ENCODE measurements at regions not wholly inside any gene's neighbourhood (a gene's known extent, or its start where the extent isn't known, plus 50 kb on each side); places are given as distances from the start of the nearest gene placed in this dataset.

DNA sequence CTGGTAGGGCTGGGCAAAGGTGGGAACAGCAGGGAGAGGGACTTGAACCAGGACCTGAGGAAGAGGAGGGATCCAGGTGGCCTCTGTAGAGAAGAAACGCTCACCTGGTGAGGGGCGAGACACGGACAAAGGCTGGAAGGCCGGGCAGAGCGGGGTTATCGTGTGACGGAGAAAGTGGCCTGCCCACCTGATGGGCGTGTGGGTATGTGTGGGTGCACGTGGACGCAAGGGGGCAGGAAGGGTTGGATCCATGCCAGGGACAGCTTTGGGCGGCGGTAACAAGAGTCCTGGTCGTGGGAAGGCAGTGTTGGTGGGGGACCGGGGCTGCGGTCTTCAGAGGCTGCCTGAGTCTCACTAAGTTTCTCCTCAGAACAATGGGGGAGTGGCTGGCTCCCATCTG lies 104.1 kb upstream of the GSE1 start:
- Histone ChIP-seq H3K4me3 (ENCODE audit: low read depth in 1 of 2, low read length in 2 of 2) (no peak overlapping the region), H3K4me1 (ENCODE audit: control insufficient read depth in 1 of 2, insufficient read depth in 2 of 2, low read length in 2 of 2) (peaks cover 0 to 7% of the 10 kb centered on the region in 2 donors), H3K9me3 (ENCODE audit: control insufficient read depth in 1 of 2, low read length in 2 of 2) (no peaks in the 10 kb centered on the region), H3K36me3 (ENCODE audit: control insufficient read depth in 1 of 2, insufficient read depth in 2 of 2, low read length in 2 of 2) (no peaks in the 10 kb centered on the region), H3K27me3 (ENCODE audit: low read depth, low read length) (no peaks in the 10 kb centered on the region), H3K27ac (ENCODE audit: low read length) (no peak overlapping the region)

DNA sequence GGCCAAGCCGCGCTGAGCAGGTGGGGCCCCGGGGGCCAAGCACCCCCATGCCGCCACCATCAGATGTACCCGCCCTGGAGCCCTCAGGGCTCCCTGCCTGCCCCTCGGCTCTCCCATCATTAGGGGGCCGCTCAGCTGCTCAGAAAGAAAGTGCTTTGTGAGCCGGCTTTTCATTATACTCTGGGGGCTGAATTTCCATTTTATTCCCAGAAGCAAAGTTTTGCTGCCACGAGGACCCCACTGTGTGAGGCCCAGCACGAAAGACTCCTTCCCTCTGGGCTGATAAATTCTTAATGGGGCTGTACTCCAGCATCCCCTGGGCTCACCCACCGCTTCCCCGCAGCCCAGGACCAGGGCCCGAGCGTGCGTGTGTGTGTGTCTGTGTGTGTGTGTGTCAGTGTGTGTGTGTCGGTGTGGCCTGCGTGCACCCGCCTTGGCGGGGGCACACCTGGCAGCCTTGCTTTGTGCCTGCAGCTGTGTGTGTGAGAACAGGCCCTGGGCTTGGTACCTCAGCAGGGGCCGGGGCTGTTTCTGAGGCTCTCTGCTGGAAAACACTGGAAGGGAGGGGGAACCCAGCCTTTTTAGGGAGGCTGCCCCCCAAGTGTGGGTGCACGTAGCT lies 103.0 kb upstream of the GSE1 start:
- Histone ChIP-seq H3K4me3 (ENCODE audit: low read depth in 1 of 2, low read length in 2 of 2) (no peak overlapping the region), H3K27ac (ENCODE audit: low read length) (no peak overlapping the region), H3K9me3 (ENCODE audit: control insufficient read depth in 1 of 2, low read length in 2 of 2) (no peaks in the 10 kb centered on the region), H3K4me1 (ENCODE audit: control insufficient read depth in 1 of 2, insufficient read depth in 2 of 2, low read length in 2 of 2) (peaks cover 8 to 18% of the 10 kb centered on the region in 2 donors), H3K36me3 (ENCODE audit: control insufficient read depth in 1 of 2, insufficient read depth in 2 of 2, low read length in 2 of 2) (no peaks in the 10 kb centered on the region), H3K27me3 (ENCODE audit: low read depth, low read length) (no peaks in the 10 kb centered on the region)

DNA sequence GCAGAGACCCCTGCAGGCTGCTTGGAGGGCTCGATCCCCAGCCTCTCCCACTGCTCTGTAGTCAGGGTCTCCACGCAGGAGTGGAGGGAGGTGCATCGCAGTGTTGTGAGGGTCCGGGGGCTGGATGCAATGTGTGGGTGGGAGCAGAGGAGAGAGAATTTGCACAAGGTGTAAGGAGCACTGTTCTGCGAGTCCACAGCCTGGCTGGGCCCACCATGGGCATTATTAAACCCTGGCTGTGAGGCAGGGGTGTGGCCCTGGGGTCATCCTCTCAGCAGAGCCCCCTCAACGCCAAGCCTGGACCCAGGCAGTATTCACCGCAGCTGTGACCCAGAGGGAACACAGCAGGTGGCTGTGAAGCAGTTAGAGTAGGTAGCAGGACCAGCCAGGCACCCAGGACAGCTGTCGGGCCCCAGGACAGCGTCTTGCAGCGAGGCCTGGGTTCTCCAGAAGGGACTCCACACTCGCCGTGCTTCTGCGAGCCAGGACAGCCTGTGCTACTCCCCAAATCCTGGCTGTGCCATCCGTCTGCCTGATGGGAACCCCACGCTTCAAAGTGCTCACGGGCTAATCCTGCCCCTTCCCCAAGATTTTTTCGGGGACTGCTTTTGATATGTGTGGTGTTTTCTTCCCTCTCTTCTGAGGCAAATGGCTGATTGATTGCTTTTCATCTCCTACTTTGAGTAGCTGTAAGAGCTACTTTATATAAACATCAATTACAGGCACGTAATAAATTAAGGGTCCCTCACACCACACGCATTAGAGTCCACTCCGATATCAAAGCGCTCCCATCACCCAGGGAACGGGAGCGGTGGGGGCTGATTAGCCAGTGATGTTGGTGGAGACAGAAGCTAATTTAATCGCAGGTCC lies 100.9 kb upstream of the GSE1 start:
- Histone ChIP-seq H3K36me3 (ENCODE audit: control insufficient read depth in 1 of 2, insufficient read depth in 2 of 2, low read length in 2 of 2) (no peaks in the 10 kb centered on the region), H3K9me3 (ENCODE audit: control insufficient read depth in 1 of 2, low read length in 2 of 2) (no peaks in the 10 kb centered on the region), H3K4me3 (ENCODE audit: low read depth in 1 of 2, low read length in 2 of 2) (no peak overlapping the region), H3K4me1 (ENCODE audit: control insufficient read depth in 1 of 2, insufficient read depth in 2 of 2, low read length in 2 of 2) (peaks cover 8 to 25% of the 10 kb centered on the region in 2 donors), H3K27ac (ENCODE audit: low read length) (no peak overlapping the region), H3K27me3 (ENCODE audit: low read depth, low read length) (no peaks in the 10 kb centered on the region)

DNA sequence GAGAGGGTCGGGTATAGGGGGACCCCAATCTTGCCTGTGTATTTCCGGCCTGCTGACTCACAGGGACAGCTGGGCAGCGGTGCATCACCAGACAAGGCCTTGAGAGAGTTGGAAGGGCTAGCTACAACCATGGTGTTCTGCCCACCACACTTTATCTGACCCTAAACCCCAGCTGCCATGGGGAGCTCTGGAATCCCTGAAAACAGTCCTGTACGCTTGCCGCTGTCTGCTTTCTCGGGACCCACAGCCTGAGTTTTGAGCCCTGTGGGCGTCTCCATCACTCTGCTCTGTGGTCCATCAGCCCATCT lies 100.4 kb upstream of the GSE1 start:
- Histone ChIP-seq H3K4me3 (ENCODE audit: low read depth in 1 of 2, low read length in 2 of 2) (no peak overlapping the region), H3K4me1 (ENCODE audit: control insufficient read depth in 1 of 2, insufficient read depth in 2 of 2, low read length in 2 of 2) (peaks cover 8 to 29% of the 10 kb centered on the region in 2 donors), H3K27me3 (ENCODE audit: low read depth, low read length) (no peaks in the 10 kb centered on the region), H3K27ac (ENCODE audit: low read length) (no peak overlapping the region), H3K9me3 (ENCODE audit: control insufficient read depth in 1 of 2, low read length in 2 of 2) (no peaks in the 10 kb centered on the region), H3K36me3 (ENCODE audit: control insufficient read depth in 1 of 2, insufficient read depth in 2 of 2, low read length in 2 of 2) (no peaks in the 10 kb centered on the region)

DNA sequence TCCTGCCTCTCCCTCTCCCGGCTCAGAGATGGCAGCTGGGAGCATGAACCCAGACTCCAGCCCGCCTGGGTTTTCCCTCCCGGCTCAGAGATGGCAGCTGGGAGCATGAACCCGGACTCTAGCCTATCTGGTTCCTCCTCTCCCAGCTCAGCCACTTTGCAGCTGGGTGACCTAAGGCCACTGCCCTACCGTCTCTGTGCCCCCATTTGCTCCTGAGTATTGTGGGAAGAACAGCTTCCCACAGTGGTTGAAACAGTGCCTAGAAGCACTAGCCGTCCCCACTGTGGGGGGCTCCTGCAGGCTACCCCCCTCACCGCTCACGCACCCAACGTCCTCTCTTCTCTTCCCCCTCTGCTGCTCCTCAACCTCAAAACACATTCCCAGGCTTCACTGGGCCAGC lies 99.9 kb upstream of the GSE1 start:
- no peak overlapping the region for H3K4me3 ChIP-seq (ENCODE audit: low read depth in 1 of 2, low read length in 2 of 2)
- no peak overlapping the region for H3K27ac ChIP-seq (ENCODE audit: low read length)
- H3K4me1 ChIP-seq (ENCODE audit: control insufficient read depth in 1 of 2, insufficient read depth in 2 of 2, low read length in 2 of 2) = peaks cover 8 to 29% of the 10 kb centered on the region in 2 donors
- no peaks in the 10 kb centered on the region for H3K9me3 ChIP-seq (ENCODE audit: control insufficient read depth in 1 of 2, low read length in 2 of 2)
- H3K36me3 ChIP-seq (ENCODE audit: control insufficient read depth in 1 of 2, insufficient read depth in 2 of 2, low read length in 2 of 2) = no peaks in the 10 kb centered on the region
- H3K27me3 ChIP-seq (ENCODE audit: low read depth, low read length) = no peaks in the 10 kb centered on the region

DNA sequence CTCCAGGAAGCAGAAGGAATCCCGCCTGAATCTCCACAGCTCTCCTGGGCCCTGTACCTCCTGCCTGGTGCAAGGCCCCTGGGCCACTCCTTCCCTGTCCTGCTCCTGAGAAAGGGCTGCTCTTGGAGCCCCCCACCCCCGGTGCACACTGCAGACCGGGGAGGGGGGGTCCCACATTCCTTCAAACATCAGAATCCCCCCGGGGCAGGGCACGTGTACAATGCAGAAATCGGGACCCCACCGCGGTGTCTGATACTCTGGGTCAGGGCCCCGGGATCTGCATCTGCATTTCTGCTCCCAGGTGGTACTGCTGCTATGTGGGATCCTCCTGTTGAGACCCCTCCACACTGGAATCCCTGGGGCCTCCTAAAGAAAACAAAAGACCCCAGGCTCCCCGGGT lies 99.5 kb upstream of the GSE1 start:
- no peaks in the 10 kb centered on the region for H3K36me3 ChIP-seq (ENCODE audit: control insufficient read depth in 1 of 2, insufficient read depth in 2 of 2, low read length in 2 of 2)
- peaks cover 8 to 29% of the 10 kb centered on the region in 2 donors for H3K4me1 ChIP-seq (ENCODE audit: control insufficient read depth in 1 of 2, insufficient read depth in 2 of 2, low read length in 2 of 2)
- H3K4me3 ChIP-seq (ENCODE audit: low read depth in 1 of 2, low read length in 2 of 2) = no peak overlapping the region
- H3K27me3 ChIP-seq (ENCODE audit: low read depth, low read length) = no peaks in the 10 kb centered on the region
- H3K27ac ChIP-seq (ENCODE audit: low read length) = no peak overlapping the region
- H3K9me3 ChIP-seq (ENCODE audit: control insufficient read depth in 1 of 2, low read length in 2 of 2) = no peaks in the 10 kb centered on the region

DNA sequence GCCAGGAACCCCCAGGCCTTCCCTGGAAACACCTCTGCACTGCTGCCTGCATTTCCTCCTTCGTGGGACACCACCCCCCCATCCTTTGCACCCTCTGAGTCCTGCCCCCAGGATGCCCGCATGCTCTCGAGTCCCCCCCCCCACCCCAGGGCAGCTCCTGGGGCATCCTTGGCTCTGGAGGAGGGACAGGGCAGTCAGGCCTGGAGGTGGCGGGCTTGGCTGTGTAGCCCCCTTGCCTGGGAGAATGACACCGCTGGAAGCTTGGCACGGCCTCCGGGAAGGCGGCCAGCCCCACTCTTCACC lies 98.9 kb upstream of the GSE1 start:
- Histone ChIP-seq H3K9me3 (ENCODE audit: control insufficient read depth in 1 of 2, low read length in 2 of 2) (no peaks in the 10 kb centered on the region), H3K27me3 (ENCODE audit: low read depth, low read length) (no peaks in the 10 kb centered on the region), H3K4me3 (ENCODE audit: low read depth in 1 of 2, low read length in 2 of 2) (no peak overlapping the region), H3K27ac (ENCODE audit: low read length) (no peak overlapping the region), H3K4me1 (ENCODE audit: control insufficient read depth in 1 of 2, insufficient read depth in 2 of 2, low read length in 2 of 2) (peaks cover 8 to 29% of the 10 kb centered on the region in 2 donors), H3K36me3 (ENCODE audit: control insufficient read depth in 1 of 2, insufficient read depth in 2 of 2, low read length in 2 of 2) (no peaks in the 10 kb centered on the region)

DNA sequence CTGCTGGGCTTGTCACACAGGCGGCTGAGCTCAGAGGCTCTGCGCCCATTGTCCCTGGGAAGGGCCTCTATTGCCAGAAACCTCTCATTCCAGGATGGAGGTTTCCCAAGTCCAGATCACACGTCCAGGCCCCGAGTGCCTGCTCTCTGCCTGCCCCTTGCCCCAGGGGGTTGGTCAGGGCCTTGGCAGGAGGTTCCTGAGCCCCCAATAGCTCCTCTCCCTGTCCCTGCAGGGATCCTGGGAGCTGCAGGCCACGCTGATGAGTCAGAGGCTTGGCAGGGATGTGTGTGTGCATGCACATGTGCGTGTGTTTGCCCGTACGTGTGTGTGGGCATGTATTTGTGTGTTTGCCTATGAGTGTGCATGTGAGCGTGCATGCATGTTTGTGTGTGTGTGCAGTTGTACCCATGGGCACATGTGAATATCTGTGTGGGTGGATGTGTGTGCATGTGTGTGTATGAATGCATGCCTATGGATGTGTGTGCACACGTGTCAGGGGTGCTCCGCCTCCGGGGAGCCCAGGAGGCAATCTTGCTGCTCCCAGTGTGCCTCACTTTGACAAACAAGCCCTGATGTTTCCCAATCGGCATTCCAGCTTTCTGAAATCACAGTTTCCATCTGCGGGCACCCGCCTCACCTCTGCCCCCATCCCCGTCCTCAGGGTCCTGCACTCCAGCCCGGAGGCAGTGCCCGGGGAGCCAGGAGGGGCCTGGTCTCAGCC lies 98.4 kb upstream of the GSE1 start:
- Histone ChIP-seq H3K27ac (ENCODE audit: low read length) (no peak overlapping the region), H3K36me3 (ENCODE audit: control insufficient read depth in 1 of 2, insufficient read depth in 2 of 2, low read length in 2 of 2) (no peaks in the 10 kb centered on the region), H3K9me3 (ENCODE audit: control insufficient read depth in 1 of 2, low read length in 2 of 2) (no peaks in the 10 kb centered on the region), H3K4me1 (ENCODE audit: control insufficient read depth in 1 of 2, insufficient read depth in 2 of 2, low read length in 2 of 2) (peaks cover 8 to 29% of the 10 kb centered on the region in 2 donors), H3K4me3 (ENCODE audit: low read depth in 1 of 2, low read length in 2 of 2) (peak overlapping the region in 1 of 2 donors; percentile 29), H3K27me3 (ENCODE audit: low read depth, low read length) (no peaks in the 10 kb centered on the region)

DNA sequence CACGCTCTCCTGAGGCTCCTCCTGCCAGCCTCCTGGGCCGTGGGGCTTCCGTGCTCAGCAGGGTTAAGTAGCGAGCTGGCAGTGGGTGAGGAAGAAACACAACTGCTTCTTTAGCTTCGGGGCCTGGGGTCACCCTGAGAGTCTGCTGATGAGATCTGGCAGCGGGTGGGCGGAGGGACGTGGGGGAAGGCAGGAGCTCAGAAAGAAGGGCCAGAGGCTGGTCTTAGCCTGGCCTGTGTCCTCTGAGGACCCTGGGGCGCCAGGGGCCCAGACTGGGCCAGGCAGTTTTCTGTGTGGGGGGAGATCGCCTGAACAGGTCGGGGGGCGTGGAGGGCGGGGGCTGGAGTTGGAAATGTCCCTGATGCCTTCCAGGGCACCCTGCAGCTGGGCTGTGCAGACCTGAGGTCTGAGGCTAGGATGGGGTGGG lies 97.8 kb upstream of the GSE1 start:
- Histone ChIP-seq H3K27ac (ENCODE audit: low read length) (no peak overlapping the region), H3K9me3 (ENCODE audit: control insufficient read depth in 1 of 2, low read length in 2 of 2) (no peaks in the 10 kb centered on the region), H3K4me1 (ENCODE audit: control insufficient read depth in 1 of 2, insufficient read depth in 2 of 2, low read length in 2 of 2) (peaks cover 8 to 29% of the 10 kb centered on the region in 2 donors), H3K36me3 (ENCODE audit: control insufficient read depth in 1 of 2, insufficient read depth in 2 of 2, low read length in 2 of 2) (no peaks in the 10 kb centered on the region), H3K27me3 (ENCODE audit: low read depth, low read length) (no peaks in the 10 kb centered on the region), H3K4me3 (ENCODE audit: low read depth in 1 of 2, low read length in 2 of 2) (peak overlapping the region in 1 of 2 donors; percentile 29)

DNA sequence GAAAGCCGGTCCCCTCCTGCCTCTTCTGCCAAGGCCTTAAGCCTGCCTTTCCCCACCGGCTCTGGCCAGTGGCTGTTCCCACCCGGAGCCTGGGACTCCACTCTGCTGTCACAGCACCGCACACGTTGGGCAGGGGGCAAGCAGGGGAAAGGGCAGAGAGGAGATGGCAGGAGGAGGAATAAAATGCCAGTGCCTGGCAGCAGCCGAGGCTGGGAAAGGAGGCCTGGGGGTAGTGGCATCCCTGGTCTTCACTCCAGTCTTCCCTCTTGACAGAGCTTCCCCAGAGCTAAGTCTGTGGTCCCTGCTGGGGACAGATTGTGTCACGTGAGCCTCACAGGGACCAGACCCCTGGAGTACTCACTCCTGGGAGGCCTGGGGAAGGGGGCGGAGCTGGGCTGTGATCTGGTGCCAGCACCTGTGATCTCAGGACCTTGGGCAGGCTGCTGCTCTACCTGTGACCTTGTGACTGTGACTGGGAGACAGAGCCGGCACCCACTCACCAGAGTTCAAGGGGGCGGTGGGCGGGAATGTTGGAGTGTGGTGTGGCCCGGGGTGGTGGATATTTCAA lies 97.2 kb upstream of the GSE1 start:
- H3K4me3 ChIP-seq (ENCODE audit: low read depth in 1 of 2, low read length in 2 of 2) = no peak overlapping the region
- H3K27me3 ChIP-seq (ENCODE audit: low read depth, low read length) = no peaks in the 10 kb centered on the region
- no peak overlapping the region for H3K27ac ChIP-seq (ENCODE audit: low read length)
- peaks cover 8 to 29% of the 10 kb centered on the region in 2 donors for H3K4me1 ChIP-seq (ENCODE audit: control insufficient read depth in 1 of 2, insufficient read depth in 2 of 2, low read length in 2 of 2)
- no peaks in the 10 kb centered on the region for H3K36me3 ChIP-seq (ENCODE audit: control insufficient read depth in 1 of 2, insufficient read depth in 2 of 2, low read length in 2 of 2)
- no peaks in the 10 kb centered on the region for H3K9me3 ChIP-seq (ENCODE audit: control insufficient read depth in 1 of 2, low read length in 2 of 2)

DNA sequence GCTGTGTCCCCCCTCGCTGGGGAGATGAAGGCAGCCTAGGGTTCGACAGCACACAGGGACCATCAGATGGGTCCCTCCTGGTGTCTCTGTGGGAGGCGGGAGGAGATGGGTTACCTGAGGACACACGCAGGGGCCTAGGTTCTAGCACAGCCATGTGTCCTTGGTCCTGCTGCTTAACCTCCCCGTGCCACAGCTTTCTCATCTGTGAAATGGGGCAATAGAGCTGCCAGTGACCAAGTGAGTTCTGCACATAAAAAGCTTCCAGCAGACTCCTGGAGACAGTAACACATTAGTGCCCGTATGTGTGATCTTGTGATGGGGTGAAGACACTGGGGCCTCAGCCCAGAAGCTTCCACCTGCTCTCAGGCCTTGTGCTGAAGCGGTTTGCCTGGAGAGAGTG lies 96.0 kb upstream of the GSE1 start:
- Histone ChIP-seq H3K4me1 (ENCODE audit: control insufficient read depth in 1 of 2, insufficient read depth in 2 of 2, low read length in 2 of 2) (peaks cover 8 to 29% of the 10 kb centered on the region in 2 donors), H3K4me3 (ENCODE audit: low read depth in 1 of 2, low read length in 2 of 2) (no peak overlapping the region), H3K27me3 (ENCODE audit: low read depth, low read length) (no peaks in the 10 kb centered on the region), H3K27ac (ENCODE audit: low read length) (no peak overlapping the region), H3K9me3 (ENCODE audit: control insufficient read depth in 1 of 2, low read length in 2 of 2) (no peaks in the 10 kb centered on the region), H3K36me3 (ENCODE audit: control insufficient read depth in 1 of 2, insufficient read depth in 2 of 2, low read length in 2 of 2) (no peaks in the 10 kb centered on the region)

Measured in muscle layer of duodenum (tissue), 2 donors.